Vagina (tissue), 2 donors: ENCODE measurements at regions not wholly inside any gene's neighbourhood (a gene's known extent, or its start where the extent isn't known, plus 50 kb on each side); places are given as distances from the start of the nearest gene placed in this dataset.

Experiments used
- POLR2A ChIP-seq, 2 donors: fragments of 450-650 bp; IDR thresholded peaks; one replicate each; pipeline ENCODE4 v1.6.1; 2017; ENCODE audit warnings: antibody characterized with exemption in 2 of 2, mild to moderate bottlenecking in 2 of 2, moderate library complexity in 2 of 2
- POLR2AphosphoS5 ChIP-seq, 2 donors: sonication (generic); formaldehyde crosslinking; IDR thresholded peaks; one replicate each; pipeline ENCODE4 v1.9.0; 2017; ENCODE audit warnings: antibody characterized with exemption in 2 of 2, mild to moderate bottlenecking in 2 of 2, low read depth in 1 of 2; ENCODE audit not compliant: insufficient read depth in 1 of 2
- TF ChIP-seq, protein P1 (sequence below), 3 experiments: fragments of 450-650 bp in 2 of 3; fragments of 200-600 bp in 1 of 3; sonication (generic) in 1 of 3; IDR thresholded peaks; one replicate each; pipeline ENCODE4 v1.5.1; 2017 to 2019; ENCODE audit warnings: antibody characterized with exemption in 3 of 3, mild to moderate bottlenecking in 2 of 3, moderate library complexity in 2 of 3

DNA sequence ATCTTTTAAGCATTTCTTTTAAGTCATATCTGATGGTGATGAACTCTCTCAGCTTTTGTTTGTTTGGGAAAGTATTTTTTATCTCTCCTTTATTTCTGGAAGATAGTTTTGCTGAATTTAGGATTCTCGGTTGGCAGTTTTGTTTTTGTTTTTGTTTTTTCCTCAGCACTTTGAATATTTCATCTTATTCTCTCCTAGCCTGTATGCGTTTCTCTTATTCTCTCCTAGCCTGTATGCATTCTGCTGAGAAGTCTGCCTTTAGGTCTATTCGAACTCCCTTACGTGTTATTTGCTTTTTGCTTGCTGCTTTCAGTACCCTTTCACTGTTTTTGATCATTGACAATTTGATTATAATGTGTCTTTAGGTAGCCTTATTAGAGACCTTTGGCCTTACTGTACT, 787.8 kb upstream of the FAM174A start:
- TF ChIP-seq, protein P1, sequence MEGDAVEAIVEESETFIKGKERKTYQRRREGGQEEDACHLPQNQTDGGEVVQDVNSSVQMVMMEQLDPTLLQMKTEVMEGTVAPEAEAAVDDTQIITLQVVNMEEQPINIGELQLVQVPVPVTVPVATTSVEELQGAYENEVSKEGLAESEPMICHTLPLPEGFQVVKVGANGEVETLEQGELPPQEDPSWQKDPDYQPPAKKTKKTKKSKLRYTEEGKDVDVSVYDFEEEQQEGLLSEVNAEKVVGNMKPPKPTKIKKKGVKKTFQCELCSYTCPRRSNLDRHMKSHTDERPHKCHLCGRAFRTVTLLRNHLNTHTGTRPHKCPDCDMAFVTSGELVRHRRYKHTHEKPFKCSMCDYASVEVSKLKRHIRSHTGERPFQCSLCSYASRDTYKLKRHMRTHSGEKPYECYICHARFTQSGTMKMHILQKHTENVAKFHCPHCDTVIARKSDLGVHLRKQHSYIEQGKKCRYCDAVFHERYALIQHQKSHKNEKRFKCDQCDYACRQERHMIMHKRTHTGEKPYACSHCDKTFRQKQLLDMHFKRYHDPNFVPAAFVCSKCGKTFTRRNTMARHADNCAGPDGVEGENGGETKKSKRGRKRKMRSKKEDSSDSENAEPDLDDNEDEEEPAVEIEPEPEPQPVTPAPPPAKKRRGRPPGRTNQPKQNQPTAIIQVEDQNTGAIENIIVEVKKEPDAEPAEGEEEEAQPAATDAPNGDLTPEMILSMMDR (IDR thresholded peaks at IDR 0.05) = no peak
- no peak for TF ChIP-seq POLR2A (IDR thresholded peaks at IDR 0.05)
- no peak for TF ChIP-seq POLR2AphosphoS5 (IDR thresholded peaks at IDR 0.05; ENCODE audit: insufficient read depth in 1 of 2, low read depth in 1 of 2)
